IMR-90 (cell line): ENCODE measurements at regions not wholly inside any gene's neighbourhood (a gene's known extent, or its start where the extent isn't known, plus 50 kb on each side); places are given as distances from the start of the nearest gene placed in this dataset.
A peak's percentile ranks its signal among the peaks of the same experiment; 100 is the strongest.

Source experiments
- ATAC-seq: fragments of 200-7000 bp; cut with Tn5 transposase; 2 replicates; pipeline ENCODE4 v1.9.1; 2020; ENCODE audit warnings: low read depth, mild to moderate bottlenecking, moderate library complexity
- BruUV-seq: library from RNA; stranded (reverse); fragments of 400-500 nt; replicated peaks from 2 replicates; lab custom pipeline; 2021; lab: Mats Ljungman, UMichigan
- CTCF ChIA-PET: fragments of 300-600 bp; formaldehyde crosslinking; extraction: SDS; loops from one replicate; lab custom pipeline; 2021; ENCODE audit warnings: antibody characterized with exemption; lab: Yijun Ruan, JAX
- POLR2A ChIA-PET: fragments of 300-600 bp; sonication (Branson Sonifier 250); formaldehyde crosslinking; loops from one replicate; lab custom pipeline; 2022; ENCODE audit warnings: antibody characterized with exemption; ENCODE audit not compliant: unreplicated experiment; lab: Charles Lee
- DNase-seq: peaks from one replicate; pipeline ENCODE4 v3.0.0; 2013
- H2AFZ ChIP-seq: replicated peaks from 2 replicates; pipeline ENCODE3; 2013; ENCODE audit warnings: low read length, mild to moderate bottlenecking; ENCODE audit not compliant: poor library complexity
- H2AK5ac ChIP-seq: 2 replicates; pipeline ENCODE4 v1.6.1; 2013; ENCODE audit warnings: low read depth, low read length, inconsistent platforms
- H2AK9ac ChIP-seq: replicated peaks from 2 replicates; pipeline ENCODE3; 2013; ENCODE audit warnings: mild to moderate bottlenecking, low read depth, low read length, moderate library complexity; ENCODE audit not compliant: poor library complexity
- H2BK120ac ChIP-seq: 2 replicates; pipeline ENCODE4 v1.6.1; 2013; ENCODE audit warnings: low read depth, low read length, inconsistent platforms
- H2BK15ac ChIP-seq: 3 replicates; pipeline ENCODE4 v1.6.1; 2013; ENCODE audit warnings: low read depth, low read length, inconsistent platforms
- H2BK20ac ChIP-seq: 2 replicates; pipeline ENCODE4 v1.6.1; 2013; ENCODE audit warnings: low read depth, mild to moderate bottlenecking, inconsistent platforms, low read length, moderate library complexity
- H2BK5ac ChIP-seq: 2 replicates; pipeline ENCODE4 v1.6.1; 2013; ENCODE audit warnings: mild to moderate bottlenecking, low read depth, low read length, inconsistent platforms; ENCODE audit not compliant: poor library complexity, severe bottlenecking
- H3K14ac ChIP-seq: replicated peaks from 2 replicates; pipeline ENCODE4 v1.6.1; 2013; ENCODE audit warnings: low read depth, low read length, inconsistent platforms
- H3K18ac ChIP-seq: 2 replicates; pipeline ENCODE4 v1.6.1; 2013; ENCODE audit warnings: low read depth, low read length, control low read depth
- H3K23ac ChIP-seq: 2 replicates; pipeline ENCODE4 v1.6.1; 2013; ENCODE audit warnings: low read depth, low read length, inconsistent platforms
- H3K27ac ChIP-seq: 2 replicates; pipeline ENCODE4 v1.5.1; 2013; ENCODE audit warnings: mild to moderate bottlenecking, control low read depth, low read length; ENCODE audit not compliant: insufficient read depth
- H3K27me3 ChIP-seq: 2 replicates; pipeline ENCODE4 v1.6.1; 2013; ENCODE audit warnings: low read length; ENCODE audit not compliant: control insufficient read depth, insufficient read depth
- H3K36me3 ChIP-seq: 2 replicates; pipeline ENCODE4 v1.6.1; 2013; ENCODE audit warnings: low read length, mixed read lengths; ENCODE audit not compliant: control insufficient read depth, insufficient read depth
- H3K4ac ChIP-seq: 2 replicates; pipeline ENCODE4 v1.6.1; 2013; ENCODE audit warnings: low read depth, low read length, inconsistent platforms
- H3K4me1 ChIP-seq: 2 replicates; pipeline ENCODE4 v1.6.1; 2013; ENCODE audit warnings: low read length, mixed read lengths; ENCODE audit not compliant: control insufficient read depth, insufficient read depth
- H3K4me2 ChIP-seq: 2 replicates; pipeline ENCODE4 v1.6.1; 2013; ENCODE audit warnings: low read depth, mild to moderate bottlenecking, control low read depth, low read length, moderate library complexity
- H3K4me3 ChIP-seq: 2 replicates; pipeline ENCODE4 v1.5.1; 2013; ENCODE audit warnings: low read depth, mild to moderate bottlenecking, control low read depth, low read length, moderate library complexity; ENCODE audit not compliant: insufficient read depth
- H3K56ac ChIP-seq: 2 replicates; pipeline ENCODE4 v1.6.1; 2013; ENCODE audit warnings: low read length, inconsistent platforms; ENCODE audit not compliant: insufficient read depth; ENCODE audit errors: extremely low read depth
- H3K79me1 ChIP-seq, 2 experiments: 2 replicates each; pipeline ENCODE4 v1.6.1; 2013; ENCODE audit warnings: low read length in 2 of 2, inconsistent platforms in 1 of 2, low read depth in 1 of 2
- H3K9ac ChIP-seq: 2 replicates; pipeline ENCODE4 v1.6.1; 2013; ENCODE audit warnings: low read depth, low read length, control low read depth
- H3K9me1 ChIP-seq: 2 replicates; pipeline ENCODE4 v1.6.1; 2013; ENCODE audit warnings: low read length, inconsistent platforms; ENCODE audit not compliant: insufficient read depth
- H3K9me3 ChIP-seq: 2 replicates; pipeline ENCODE4 v1.6.1; 2013; ENCODE audit warnings: low read length; ENCODE audit not compliant: control insufficient read depth, insufficient read depth
- H4K20me1 ChIP-seq: 2 replicates; pipeline ENCODE4 v1.6.1; 2013; ENCODE audit warnings: low read length, inconsistent platforms; ENCODE audit not compliant: insufficient read depth
- H4K5ac ChIP-seq: 2 replicates; pipeline ENCODE4 v1.6.1; 2013; ENCODE audit warnings: mild to moderate bottlenecking, low read depth, low read length, control low read depth
- H4K8ac ChIP-seq, 2 experiments: 2 replicates each; pipeline ENCODE4 v1.6.1; 2013; ENCODE audit warnings: low read depth in 2 of 2, low read length in 2 of 2, control low read depth in 1 of 2, inconsistent platforms in 1 of 2
- H4K91ac ChIP-seq: 2 replicates; pipeline ENCODE4 v1.6.1; 2013; ENCODE audit warnings: low read depth, low read length, inconsistent platforms; ENCODE audit not compliant: insufficient read depth
- BHLHE40 ChIP-seq: fragments of 150-350 bp; IDR thresholded peaks from 2 replicates; pipeline ENCODE4 v1.6.1; 2016; ENCODE audit warnings: mild to moderate bottlenecking, low read depth, low read length
- CEBPB ChIP-seq: IDR thresholded peaks from 2 replicates; pipeline ENCODE4 v1.6.1; 2012; ENCODE audit warnings: low read depth, low read length, improper control_type of control experiment
- ELK1 ChIP-seq: fragments of 150-350 bp; IDR thresholded peaks from 2 replicates; pipeline ENCODE4 v1.6.1; 2016; ENCODE audit warnings: low read depth, mild to moderate bottlenecking, low read length, moderate library complexity, borderline replicate concordance
- MAFK ChIP-seq: IDR thresholded peaks from 2 replicates; pipeline ENCODE4 v1.6.1; 2012; ENCODE audit warnings: low read depth, low read length, improper control_type of control experiment
- MAZ ChIP-seq: IDR thresholded peaks from 2 replicates; pipeline ENCODE4 v1.6.1; 2012; ENCODE audit warnings: low read depth, mild to moderate bottlenecking, low read length, improper control_type of control experiment, moderate library complexity, borderline replicate concordance
- MXI1 ChIP-seq: IDR thresholded peaks from 2 replicates; pipeline ENCODE4 v1.6.1; 2012; ENCODE audit warnings: low read depth, mild to moderate bottlenecking, low read length, moderate library complexity, borderline replicate concordance
- NFE2L2 ChIP-seq: fragments of 150-350 bp; IDR thresholded peaks from 2 replicates; pipeline ENCODE4 v1.6.1; 2016; ENCODE audit warnings: low read depth, mild to moderate bottlenecking, low read length
- POLR2A ChIP-seq: IDR thresholded peaks from 2 replicates; pipeline ENCODE4 v1.6.1; 2012; ENCODE audit warnings: mild to moderate bottlenecking, low read depth, low read length
- RAD21 ChIP-seq: IDR thresholded peaks from 2 replicates; pipeline ENCODE4 v1.6.1; 2012; ENCODE audit warnings: low read length, improper control_type of control experiment
- RCOR1 ChIP-seq: IDR thresholded peaks from 2 replicates; pipeline ENCODE4 v1.6.1; 2012; ENCODE audit warnings: mild to moderate bottlenecking, low read length, improper control_type of control experiment; ENCODE audit not compliant: insufficient replicate concordance
- RFX5 ChIP-seq: IDR thresholded peaks from 2 replicates; pipeline ENCODE4 v1.8.0; 2012; ENCODE audit warnings: low read depth, mild to moderate bottlenecking, low read length, moderate library complexity
- USF2 ChIP-seq: fragments of 150-350 bp; IDR thresholded peaks from 2 replicates; pipeline ENCODE4 v1.6.1; 2017; ENCODE audit warnings: mild to moderate bottlenecking, antibody characterized with exemption, low read length, low read depth
- WGBS, 2 experiments: methylation state at CpG; one replicate each; pipeline versions ENCODE4 v1.1.5 to v1.1.7; 2013; ENCODE audit warnings: missing lambda C conversion rate in 2 of 2; ENCODE audit not compliant: insufficient read length in 1 of 2; ENCODE audit errors: extremely low coverage in 2 of 2; 5-methylcytosine and 5-hydroxymethylcytosine counted together
- dilution Hi-C: fragments of 300-500 bp; cut with HindIII; formaldehyde crosslinking; loops from one replicate; pipeline ENCODE4 v1.14.3; 2018; ENCODE audit warnings: low sequenced_read_pairs; ENCODE audit not compliant: unreplicated experiment
- in situ Hi-C: fragments of 300-500 bp; cut with MboI; formaldehyde crosslinking; loops from 3 replicates; pipeline ENCODE4 v1.14.3; 2019; ENCODE audit warnings: low sequenced_read_pairs, inconsistent platforms, mixed read lengths
- intact Hi-C: fragments of 100-400 bp; cut with micrococcal nuclease; formaldehyde crosslinking; loops from 2 replicates; pipeline ENCODE4 v1.10.0; 2022

GRCh38 chr3:110677506-110677905, 394.1 kb upstream of the NECTIN3 start:
- Histone ChIP-seq H2BK5ac (no peak overlapping the region), H3K4me3 (no peak overlapping the region), H3K4me1 (no peaks in the 10 kb centered on the region; the same call in 1 of the 2 replicates), H3K9ac (no peak overlapping the region), H3K18ac (no peak overlapping the region), H2AFZ (no peak overlapping the region), H3K56ac (no peak overlapping the region), H2BK120ac (no peak overlapping the region), H2BK15ac (no peak overlapping the region), H3K4me2 (no peak overlapping the region), H3K23ac (no peak overlapping the region), H2AK9ac (no peak overlapping the region), H3K9me3 (no peaks in the 10 kb centered on the region), H3K79me1 (no peaks in the 10 kb centered on the region), H4K20me1 (no peaks in the 10 kb centered on the region), H4K5ac (no peak overlapping the region), H3K4ac (peak overlapping the region; percentile 24), H3K36me3 (no peaks in the 10 kb centered on the region), H3K27ac (no peak overlapping the region), H3K9me1 (no peaks in the 10 kb centered on the region), H4K91ac (no peak overlapping the region), H2BK20ac (0 out of 2 replicates have a peak overlapping the region, but pooled peaks have one; percentile 25), H3K27me3 (no peaks in the 10 kb centered on the region), H2AK5ac (no peak overlapping the region), H3K14ac (no peak overlapping the region), H4K8ac (0 out of 4 replicates have a peak overlapping the region, but pooled peaks of 1 of the 2 experiments have one; percentile 36)
- CTCF ChIA-PET: no interaction called here
- ATAC-seq: 0 out of 2 replicates have a peak, but pooled peaks have one; percentile 44
- dilution Hi-C loops (no loop called here), in situ Hi-C loops (no loop called here), intact Hi-C loops (no loop called here)
- peak; percentile 25 for DNase-seq
- POLR2A ChIA-PET: no interaction called here
- BruUV-seq: no TSS peak
- WGBS, 2 experiments: 80% methylated on average over 1 of the region's 3 CpGs; no CpG with 5 or more reads in 1 of the 2 experiments
- TF ChIP-seq MXI1 (no peak), POLR2A (no peak), MAFK (no peak), CEBPB (no peak), RCOR1 (no peak), RFX5 (no peak), MAZ (no peak), ELK1 (no peak), USF2 (no peak), NFE2L2 (no peak), RAD21 (no peak), BHLHE40 (no peak)
